ENCODE measurements at regions not wholly inside any gene's neighbourhood (a gene's known extent, or its start where the extent isn't known, plus 50 kb on each side); places are given as distances from the start of the nearest gene placed in this dataset.
A peak's percentile ranks its signal among the peaks of the same experiment; 100 is the strongest.

GRCh38 chr12:72146495-72146894 is 125.7 kb upstream of the TRHDE start:
- H3K4me1 ChIP-seq (ENCODE audit: insufficient read depth, low read length): no peaks in the 10 kb centered on the region
- H2BK15ac ChIP-seq (ENCODE audit: low read depth, low read length): no peak overlapping the region
- no peak overlapping the region for H4K8ac ChIP-seq (replicated peaks; ENCODE audit: insufficient read length, low read depth, low read length)
- TF ChIP-seq CTCF (conservative IDR thresholded peaks at IDR 0.05): no peak
- H3K4me1 Mint-ChIP-seq: peaks cover 6 to 7% of the 10 kb centered on the region in 2 experiments; a peak in 3 of 4 replicates
- peak; percentile 30 for DNase-seq
- H2BK5ac ChIP-seq (ENCODE audit: insufficient read length, low read length): no peak overlapping the region
- H3K18ac ChIP-seq (ENCODE audit: insufficient read length, low read depth, low read length): no peak overlapping the region
- H2AFZ ChIP-seq (ENCODE audit: low read length): no peak overlapping the region
- no peak overlapping the region for H2BK20ac ChIP-seq (ENCODE audit: low read depth, low read length, poor library complexity, severe bottlenecking)
- H3T11ph ChIP-seq (ENCODE audit: low read length): no peak overlapping the region
- no peak overlapping the region for H2BK12ac ChIP-seq (ENCODE audit: insufficient read length, low read depth, low read length)
- no peak overlapping the region for H2AK5ac ChIP-seq (ENCODE audit: insufficient read length, low read length)
- H3K4ac ChIP-seq (ENCODE audit: low read depth, low read length): no peak overlapping the region
- no peaks in the 10 kb centered on the region for H3K23me2 ChIP-seq (ENCODE audit: insufficient read length, low read depth, low read length, poor library complexity, severe bottlenecking)
- no peak overlapping the region for H2BK120ac ChIP-seq (ENCODE audit: low read depth, low read length, poor library complexity, severe bottlenecking)
- no peak overlapping the region for H3K4me3 Mint-ChIP-seq
- H3K79me2 ChIP-seq (ENCODE audit: insufficient read depth, low read length): no peaks in the 10 kb centered on the region
- H3K56ac ChIP-seq (ENCODE audit: insufficient read length, low read depth, low read length): no peak overlapping the region
- WGBS (ENCODE audit: extremely low coverage, insufficient read length, low lambda C conversion rate): no CpG with 5 or more reads among the region's 12 CpGs
- no peaks in the 10 kb centered on the region for H3K9me3 ChIP-seq (ENCODE audit: control insufficient read depth, low read depth, low read length)
- H3K23ac ChIP-seq (ENCODE audit: insufficient read length, low read depth, low read length): no peak overlapping the region
- peak overlapping the region in 1 of 3 experiments; percentile 1; a peak in 1 of 7 replicates for H3K27ac Mint-ChIP-seq
- H3K14ac ChIP-seq (ENCODE audit: insufficient read depth, low read length): no peak overlapping the region
- H3K9ac ChIP-seq (ENCODE audit: extremely low read depth, insufficient read length, low read length): no peak overlapping the region
- H3K27me3 Mint-ChIP-seq (ENCODE audit: low read depth): no peaks in the 10 kb centered on the region; the same call in 1 of the 2 replicates
- H3K4me2 ChIP-seq (ENCODE audit: insufficient read depth, insufficient read length, low read length): no peak overlapping the region
- H3K9me3 Mint-ChIP-seq: no peaks in the 10 kb centered on the region; a peak in 1 of 5 replicates
- no peaks in the 10 kb centered on the region for H3K27me3 ChIP-seq (ENCODE audit: insufficient read depth, low read length)
- peaks cover 0 to 7% (median 0%) of the 10 kb centered on the region in 3 experiments; a peak in 1 of 7 replicates for H3K36me3 Mint-ChIP-seq (ENCODE audit: insufficient read depth in 1 of 3, low read depth in 3 of 3)
- no peaks in the 10 kb centered on the region for H4K20me1 ChIP-seq (ENCODE audit: control insufficient read depth, insufficient read depth, insufficient read length)
- H4K5ac ChIP-seq (ENCODE audit: insufficient read length, low read depth, low read length): no peak overlapping the region
- H3K79me1 ChIP-seq (ENCODE audit: insufficient read depth, low read depth, low read length, poor library complexity, severe bottlenecking): no peaks in the 10 kb centered on the region
- H4K91ac ChIP-seq (ENCODE audit: insufficient read length, low read depth, low read length): no peak overlapping the region
- no peak overlapping the region for H3K27ac ChIP-seq (ENCODE audit: insufficient read length, low read depth, low read length)

Data from H9 (cell line).